HG03457 (cell line): ENCODE measurements at regions not wholly inside any gene's neighbourhood (a gene's known extent, or its start where the extent isn't known, plus 50 kb on each side); places are given as distances from the start of the nearest gene placed in this dataset.

Source experiments
- ATAC-seq: cut with Tn5 transposase; IDR thresholded peaks from one replicate; pipeline ENCODE4 v1.9.1; 2021; ENCODE audit warnings: moderate number of reproducible peaks; ENCODE audit not compliant: unreplicated experiment

GRCh38 chr9:84393266-84393950 lies 52.9 kb upstream of the SLC28A3 start:
- no peak for ATAC-seq

GRCh38 chr9:84394036-84394435 lies 53.5 kb upstream of the SLC28A3 start:
- no peak for ATAC-seq

- no peak for ATAC-seq
Observed at GRCh38 chr9:84397151-84397728, 56.7 kb upstream of the SLC28A3 start.

GRCh38 chr9:84397822-84398221 lies 57.3 kb upstream of the SLC28A3 start:
- ATAC-seq = no peak

GRCh38 chr9:84402517-84402916 lies 62.0 kb upstream of the SLC28A3 start:
- ATAC-seq = no peak

- no peak for ATAC-seq
Observed at GRCh38 chr9:84403288-84403687, 62.7 kb upstream of the SLC28A3 start.

- no peak for ATAC-seq
Observed at GRCh38 chr9:84404095-84404686, 63.6 kb upstream of the SLC28A3 start.

GRCh38 chr9:84405667-84406066 lies 65.1 kb upstream of the SLC28A3 start:
- no peak for ATAC-seq

- ATAC-seq = no peak
Observed at GRCh38 chr9:84408416-84408815, 67.9 kb upstream of the SLC28A3 start.

- no peak for ATAC-seq
Observed at GRCh38 chr9:84411683-84412267, 71.2 kb upstream of the SLC28A3 start.

- ATAC-seq = no peak
Observed at GRCh38 chr9:84412654-84413053, 72.1 kb upstream of the SLC28A3 start.

- no peak for ATAC-seq
Observed at GRCh38 chr9:84413301-84413700, 72.7 kb upstream of the SLC28A3 start.

GRCh38 chr9:84419031-84419602 lies 78.6 kb upstream of the SLC28A3 start:
- ATAC-seq = no peak

- ATAC-seq = no peak
Observed at GRCh38 chr9:84424931-84425330, 84.4 kb upstream of the SLC28A3 start.

GRCh38 chr9:84432746-84433145 lies 92.2 kb upstream of the SLC28A3 start:
- ATAC-seq = no peak

GRCh38 chr9:84435902-84436301 lies 95.3 kb upstream of the SLC28A3 start:
- no peak for ATAC-seq

GRCh38 chr9:84436386-84437109 lies 96.0 kb upstream of the SLC28A3 start:
- ATAC-seq = no peak

- ATAC-seq = no peak
Observed at GRCh38 chr9:84438391-84438790, 97.8 kb upstream of the SLC28A3 start.

- no peak for ATAC-seq
Observed at GRCh38 chr9:84439250-84439649, 98.7 kb upstream of the SLC28A3 start.

- no peak for ATAC-seq
Observed at GRCh38 chr9:84442712-84443111, 102.2 kb upstream of the SLC28A3 start.

GRCh38 chr9:84445737-84446136 lies 105.2 kb upstream of the SLC28A3 start:
- no peak for ATAC-seq
